ENCODE measurements at regions not wholly inside any gene's neighbourhood (a gene's known extent, or its start where the extent isn't known, plus 50 kb on each side); places are given as distances from the start of the nearest gene placed in this dataset.
"Not testable (repeated sequence)": the region's sequence is repeated elsewhere in the genome, so short reads cannot be mapped to it uniquely, and the experiment has no call there.

DNA sequence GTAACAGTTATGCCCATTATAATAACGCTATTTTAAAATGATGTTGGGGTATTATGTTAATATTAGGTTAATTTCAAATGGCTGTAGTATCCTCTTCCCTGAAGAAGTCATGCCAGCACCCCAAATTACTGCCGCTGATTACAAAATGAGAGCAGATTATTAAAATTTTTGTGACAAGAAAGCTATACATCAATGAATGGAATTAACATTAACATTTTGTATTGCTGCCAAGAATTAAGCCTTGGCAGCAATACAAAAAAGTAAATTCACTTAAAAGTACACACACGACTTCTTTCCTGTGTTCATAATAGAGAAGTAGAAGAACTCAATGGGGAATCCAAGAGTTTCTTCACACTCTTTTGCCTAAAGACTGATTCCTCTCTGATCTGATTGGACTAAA is 482.8 kb downstream of the STIM2 start:
- DNase-seq (ENCODE audit: extremely low read depth, low read depth): no peak

DNA sequence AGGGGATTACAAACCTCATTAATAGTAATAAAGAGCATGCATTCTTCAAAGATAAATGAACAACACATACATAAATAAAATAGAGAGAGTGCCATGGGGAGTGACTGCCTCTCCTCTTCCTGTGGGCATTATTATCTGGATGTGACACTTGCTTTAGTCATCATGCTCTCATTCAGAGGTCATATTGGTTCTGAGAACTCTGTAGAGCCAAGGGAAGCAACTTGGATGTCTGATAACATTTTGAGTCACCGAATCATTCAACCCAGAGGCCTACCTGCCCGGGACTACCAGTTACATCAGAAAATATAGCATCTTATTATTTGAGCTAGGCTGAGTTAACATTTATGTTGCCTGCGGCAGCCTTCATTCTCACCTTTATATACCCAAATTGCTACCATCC is 489.5 kb downstream of the STIM2 start:
- DNase-seq (ENCODE audit: extremely low read depth, low read depth): no peak

DNA sequence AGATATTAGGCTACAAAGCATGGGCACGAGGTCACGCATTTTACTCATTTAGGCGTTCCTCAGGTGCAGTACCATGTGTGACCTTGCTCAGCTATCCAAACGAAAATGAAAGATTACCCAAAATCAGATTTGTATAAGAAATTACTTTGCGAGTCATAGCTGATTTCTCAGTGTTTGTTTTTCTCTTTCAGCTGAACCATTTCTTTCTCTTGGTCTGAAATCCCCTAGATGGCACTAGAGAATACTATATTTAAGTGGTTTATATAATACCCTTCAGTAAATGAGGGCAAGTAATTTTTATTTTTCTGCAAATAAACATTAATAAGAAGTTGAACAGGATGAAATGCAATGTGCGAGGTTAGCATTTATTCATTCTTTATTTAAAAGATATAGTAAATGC is 496.6 kb downstream of the STIM2 start:
- peak; percentile 5 for DNase-seq (ENCODE audit: extremely low read depth, low read depth)

DNA sequence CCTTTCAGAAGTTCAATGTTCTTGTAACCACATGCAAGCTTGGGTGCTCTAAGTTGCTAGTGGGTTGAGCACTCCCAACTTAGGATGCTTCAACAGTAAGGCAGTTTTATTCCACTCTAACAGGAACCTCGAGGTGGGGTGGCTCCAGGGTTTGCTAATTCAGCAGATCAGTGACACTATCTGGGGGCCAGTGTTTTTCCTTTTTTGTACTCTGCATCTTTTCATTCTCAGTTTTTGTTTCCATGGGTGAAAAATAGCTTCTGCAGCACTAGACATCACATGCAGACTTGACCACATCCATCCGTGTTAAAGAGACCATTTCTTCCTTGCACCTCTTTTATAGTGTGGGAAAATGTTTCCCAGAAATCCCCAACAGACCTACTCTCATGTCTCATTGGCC is 497.6 kb downstream of the STIM2 start:
- no peak for DNase-seq (ENCODE audit: extremely low read depth, low read depth)

DNA sequence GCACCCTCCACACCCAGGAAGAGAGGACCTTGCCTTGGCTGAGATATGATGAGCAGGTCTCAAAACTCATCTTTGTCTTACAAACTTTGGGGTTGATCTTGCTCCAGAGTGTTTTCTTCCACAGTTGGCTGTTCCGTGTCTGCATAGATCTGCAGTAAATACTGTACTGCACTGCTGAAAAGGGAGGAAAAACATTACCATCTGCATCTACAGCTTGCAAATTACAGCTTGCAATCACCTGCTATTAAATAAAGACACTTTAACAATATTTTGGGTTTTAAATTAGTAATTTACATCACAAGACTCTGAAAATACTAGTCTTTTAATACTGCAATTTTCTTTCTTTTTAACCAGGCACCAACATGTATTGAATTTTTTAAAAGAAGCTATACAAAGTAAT is 499.5 kb downstream of the STIM2 start:
- DNase-seq (ENCODE audit: extremely low read depth, low read depth): no peak

DNA sequence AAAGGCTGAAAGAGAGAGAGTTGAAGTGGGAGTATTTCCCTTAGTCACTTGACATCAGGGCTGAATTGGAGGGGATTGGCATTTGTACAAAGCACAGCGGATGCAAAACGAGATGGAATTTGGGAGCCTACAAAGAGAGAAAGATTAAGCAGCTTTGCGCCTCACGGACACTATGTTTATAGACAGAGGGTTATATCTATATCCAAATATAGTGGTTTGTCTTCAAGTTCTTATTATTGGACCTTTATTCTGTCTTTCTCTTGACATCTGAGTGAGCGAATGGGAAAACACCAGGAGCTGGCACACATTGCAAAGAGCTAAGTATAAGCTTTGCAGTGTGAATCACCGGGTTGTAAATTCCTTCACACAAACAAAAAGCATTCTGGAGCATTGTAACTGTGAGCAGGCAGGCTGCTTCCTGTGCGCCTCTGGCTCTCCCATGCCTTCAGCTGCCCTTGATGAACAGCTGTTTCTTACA is 500.2 kb downstream of the STIM2 start:
- DNase-seq (ENCODE audit: extremely low read depth, low read depth): no peak

DNA sequence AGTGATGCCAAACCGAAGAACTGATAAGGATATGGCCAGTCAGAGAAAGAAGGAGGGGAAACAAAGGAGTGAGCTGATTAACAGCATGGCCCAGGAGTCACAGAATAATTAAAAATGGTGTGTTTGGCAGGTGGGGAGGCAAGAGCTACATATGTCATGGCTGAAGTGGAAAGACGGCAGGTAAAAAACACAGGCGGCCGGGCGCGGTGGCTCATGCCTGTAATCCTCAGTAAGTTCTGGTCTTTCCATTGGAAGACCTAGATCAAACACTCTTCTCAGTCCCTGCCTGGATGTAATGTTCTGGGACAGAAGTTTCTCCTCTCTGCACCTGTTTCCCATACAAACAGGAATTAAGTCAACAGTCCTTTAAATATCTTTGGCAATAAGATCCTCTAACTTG is 503.9 kb downstream of the STIM2 start:
- DNase-seq (ENCODE audit: extremely low read depth, low read depth): no peak

DNA sequence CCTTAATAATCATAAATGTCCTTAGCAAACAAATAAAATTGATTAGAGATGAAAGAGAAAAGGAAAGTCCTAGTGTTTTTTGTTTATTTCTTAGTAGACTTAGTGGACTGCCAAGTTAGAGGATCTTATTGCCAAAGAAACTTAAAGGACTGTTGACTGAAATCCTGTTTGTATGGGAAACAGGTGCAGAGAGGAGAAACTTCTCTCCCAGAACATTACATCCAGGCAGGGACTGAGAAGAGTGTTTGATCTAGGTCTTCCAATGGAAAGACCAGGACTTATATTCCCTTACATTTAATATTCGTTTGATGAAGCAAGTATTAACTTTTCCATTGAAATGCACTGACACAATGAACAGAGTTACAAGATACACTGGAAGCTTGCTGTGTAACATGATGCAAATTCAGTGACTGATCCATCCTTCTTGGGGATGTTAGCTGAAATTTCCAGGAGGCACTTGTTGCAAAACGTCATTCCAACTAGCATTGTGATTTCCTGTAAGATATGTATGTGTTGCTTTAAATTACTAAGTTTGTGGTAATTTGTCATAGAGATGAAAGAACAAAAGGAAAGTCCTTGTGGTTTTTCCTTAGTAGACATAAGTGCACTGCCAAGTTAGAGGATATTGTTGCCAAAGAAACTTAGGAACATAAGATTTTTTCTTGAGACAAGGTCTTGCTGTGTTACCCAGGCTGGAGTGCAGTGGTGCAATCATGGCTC is 505.6 kb downstream of the STIM2 start:
- no peak for DNase-seq (ENCODE audit: extremely low read depth, low read depth)

DNA sequence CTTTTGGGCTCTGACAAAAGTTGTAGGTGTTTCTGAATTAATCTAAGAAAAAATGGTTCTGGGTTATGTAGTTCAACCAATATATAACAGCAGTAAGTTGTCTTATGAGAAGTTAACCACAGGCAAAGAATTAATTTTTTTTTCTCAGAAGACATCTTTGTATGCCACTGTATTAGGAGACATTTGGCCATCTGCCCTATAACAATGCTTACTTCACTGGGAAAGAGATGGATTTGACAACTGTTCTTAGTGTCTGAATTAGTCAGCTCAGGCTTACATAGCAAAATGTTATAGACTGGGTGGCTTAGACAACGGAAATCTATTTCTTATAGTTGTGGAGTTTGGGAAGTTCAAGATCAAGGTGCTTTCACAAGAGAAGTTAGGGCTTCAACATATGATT is 508.1 kb downstream of the STIM2 start:
- DNase-seq (ENCODE audit: extremely low read depth, low read depth): no peak

DNA sequence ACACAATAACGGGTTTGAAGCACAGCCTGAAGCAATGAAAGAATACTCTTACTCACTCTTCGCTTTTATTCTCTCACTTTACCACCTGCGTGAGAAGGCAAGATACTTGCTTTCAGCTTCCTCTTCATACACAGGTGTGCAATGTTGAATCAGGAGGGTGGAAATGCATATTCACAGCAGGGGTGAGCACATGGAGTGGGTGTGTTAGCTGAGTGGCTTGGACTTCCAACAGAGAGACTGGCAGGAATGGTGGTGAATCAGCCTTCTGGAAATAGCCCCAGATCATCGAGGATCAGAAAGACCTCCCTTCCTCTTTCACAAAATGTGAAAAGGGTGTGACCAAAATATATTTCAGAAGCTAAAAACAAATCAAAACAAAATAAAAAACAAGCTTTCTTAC is 521.2 kb downstream of the STIM2 start:
- no peak for DNase-seq (ENCODE audit: extremely low read depth, low read depth)

DNA sequence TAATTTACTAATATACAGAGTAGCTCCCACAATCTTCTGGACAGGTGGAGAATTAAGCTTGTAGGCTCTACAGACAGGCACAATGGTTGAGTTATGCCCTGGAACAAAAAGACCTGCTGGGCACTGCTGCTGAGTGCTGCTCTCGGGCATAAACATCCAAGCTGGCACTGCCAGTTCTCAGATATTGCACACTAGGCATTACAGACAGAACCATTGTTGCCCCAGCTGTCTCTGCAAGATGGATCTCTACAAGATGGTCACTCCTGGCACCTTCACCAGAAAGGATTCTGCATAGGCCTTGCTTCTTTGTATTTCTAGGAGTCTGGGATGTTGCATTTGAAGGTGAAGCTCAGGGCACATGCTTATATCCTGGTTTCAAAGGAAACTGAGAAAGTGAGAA is 527.1 kb downstream of the STIM2 start:
- no peak for DNase-seq (ENCODE audit: extremely low read depth, low read depth)

DNA sequence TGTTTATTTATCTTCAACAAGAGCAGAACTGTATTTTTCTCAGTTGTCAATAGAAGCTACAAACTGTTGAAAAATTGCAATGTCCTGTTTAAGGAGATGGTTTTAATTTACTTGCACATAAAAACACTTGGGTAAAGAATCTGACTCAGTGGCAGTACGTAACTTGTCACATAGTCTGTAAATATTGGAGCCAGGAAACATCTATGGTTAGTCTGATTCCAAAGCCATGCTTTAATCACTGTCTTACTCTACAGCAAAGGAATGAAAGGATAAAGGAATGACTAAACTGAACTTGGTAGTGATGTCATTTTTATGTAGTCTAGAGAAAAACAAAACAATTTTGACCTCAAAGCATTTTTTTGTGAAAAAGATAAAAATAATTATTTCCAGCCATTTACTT is 537.2 kb downstream of the STIM2 start:
- no peak for DNase-seq (ENCODE audit: extremely low read depth, low read depth)

DNA sequence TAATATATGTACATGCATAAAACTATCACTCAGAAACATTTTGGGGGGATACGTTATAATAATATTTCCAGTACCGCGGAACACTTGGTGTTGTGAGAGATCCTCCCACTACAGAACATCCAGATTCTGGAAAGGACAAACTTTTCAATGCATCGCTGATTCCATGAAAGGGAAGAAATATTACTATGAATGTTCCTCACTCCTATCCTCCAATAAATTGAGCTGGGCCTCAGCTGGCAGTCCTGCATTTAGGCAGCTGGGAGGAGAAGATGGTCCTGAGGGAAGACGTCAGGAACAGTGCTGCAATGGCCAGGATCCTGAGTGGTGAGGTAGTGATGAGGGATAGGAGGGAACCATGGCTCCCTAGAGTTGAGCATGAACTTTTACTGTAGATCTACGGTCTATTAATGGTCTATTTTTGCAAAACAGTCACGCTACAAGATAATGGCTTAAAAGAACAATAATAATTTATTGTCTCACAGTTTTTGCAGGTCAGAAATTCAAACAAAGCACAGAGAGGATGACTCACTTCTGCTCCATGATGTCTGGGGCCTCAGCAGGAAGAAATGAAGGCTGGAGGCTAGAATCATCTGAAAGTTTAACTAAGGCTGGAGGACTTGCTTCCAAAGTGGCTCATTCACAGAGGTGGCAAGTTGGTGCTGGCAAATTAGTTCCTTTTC is 538.1 kb downstream of the STIM2 start:
- no peak for DNase-seq (ENCODE audit: extremely low read depth, low read depth)

DNA sequence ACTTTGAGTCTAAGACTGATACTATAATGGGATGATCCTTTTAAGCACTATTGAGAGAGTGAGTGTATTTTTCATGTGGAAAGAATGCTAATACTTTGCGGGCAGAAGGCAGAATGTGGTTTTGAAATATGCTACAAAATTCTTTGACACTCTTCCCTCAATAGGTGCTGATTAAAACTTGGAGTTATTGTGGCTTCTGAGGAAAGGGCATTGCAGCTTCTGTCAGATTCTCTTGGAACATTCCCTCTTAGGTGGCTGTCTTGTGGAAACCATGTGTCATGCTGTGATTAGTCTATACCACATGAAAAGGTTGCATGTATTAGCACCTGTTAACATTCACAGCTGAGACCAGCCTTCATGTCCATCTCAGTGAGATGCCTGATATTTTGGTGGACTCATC is 547.0 kb downstream of the STIM2 start:
- DNase-seq (ENCODE audit: extremely low read depth, low read depth): no peak

DNA sequence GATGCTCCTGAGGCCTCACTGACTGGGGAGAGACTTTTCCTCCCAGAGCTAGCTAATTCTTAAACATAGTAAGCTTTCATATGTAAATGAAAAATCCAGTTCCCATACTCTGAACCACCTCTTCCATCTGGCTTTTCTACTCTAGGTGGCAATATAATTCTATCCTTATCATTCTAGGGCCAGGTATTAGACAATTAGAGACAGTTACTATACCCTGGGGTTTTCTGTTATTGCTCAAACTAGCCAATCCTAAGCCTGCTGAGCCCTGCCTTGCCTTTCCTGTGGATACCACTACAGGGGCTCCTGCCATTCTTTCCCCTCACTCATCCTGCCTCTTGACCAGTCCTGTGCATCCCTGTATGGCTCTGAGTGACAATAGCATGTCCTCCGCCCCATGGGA is 552.0 kb downstream of the STIM2 start:
- no peak for DNase-seq (ENCODE audit: extremely low read depth, low read depth)

DNA sequence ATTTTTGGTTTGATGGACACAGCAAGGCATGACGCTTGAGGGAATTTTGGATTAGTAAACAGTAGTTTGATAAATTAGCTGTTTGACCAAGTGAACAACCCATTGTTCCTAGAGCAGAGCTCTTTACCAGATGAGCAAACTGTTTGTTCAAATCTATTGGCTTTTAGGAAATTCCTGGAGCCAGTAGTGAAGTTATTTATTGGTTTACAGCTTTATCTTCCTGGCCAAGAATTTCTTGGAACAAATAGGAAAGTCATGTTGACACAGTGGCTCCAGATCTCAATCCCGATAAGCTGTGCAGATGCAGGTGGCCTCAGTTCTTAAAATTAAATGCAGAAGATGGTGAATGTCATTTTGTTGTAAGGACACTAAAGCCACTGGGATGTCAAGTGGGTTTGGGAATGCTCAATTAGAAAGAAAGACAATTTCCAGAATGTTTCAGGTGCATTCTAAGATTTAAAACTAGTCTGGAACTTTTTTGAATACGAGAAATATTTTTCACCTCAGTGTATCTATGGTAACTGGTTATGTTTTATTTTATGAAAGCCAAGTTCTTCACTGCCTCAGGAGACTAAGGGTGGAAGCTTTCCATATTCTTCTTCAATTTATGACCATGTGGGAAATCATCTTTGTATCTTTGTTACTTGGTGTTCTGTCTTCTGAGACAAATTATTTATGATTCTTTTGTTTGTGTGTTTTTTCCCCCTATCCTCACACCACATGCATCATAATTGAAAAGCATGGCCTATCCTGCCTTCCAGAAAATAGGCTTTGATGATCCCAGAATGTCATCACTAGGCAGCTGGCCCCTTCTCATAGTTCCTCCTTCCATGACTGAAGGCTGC is 554.5 kb downstream of the STIM2 start:
- DNase-seq (ENCODE audit: extremely low read depth, low read depth): no peak

DNA sequence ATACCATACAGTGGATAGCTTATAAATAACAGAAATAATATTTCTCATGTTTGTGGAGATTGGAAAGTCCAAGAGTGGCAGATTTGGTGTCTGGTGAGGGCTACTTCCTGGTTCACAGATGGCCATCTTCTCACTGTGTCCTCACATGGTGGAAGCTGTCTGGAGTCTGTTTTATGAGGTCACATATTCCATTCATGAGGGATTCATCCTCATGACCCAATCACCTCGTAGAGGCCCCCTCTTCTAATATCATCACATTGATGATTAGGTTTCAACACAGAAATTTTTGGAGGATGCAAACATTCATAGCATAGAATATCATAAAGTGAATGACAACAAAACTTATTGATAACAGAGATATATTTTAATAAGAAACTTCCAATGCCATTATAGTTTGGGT is 568.0 kb downstream of the STIM2 start:
- DNase-seq (ENCODE audit: extremely low read depth, low read depth): no peak

DNA sequence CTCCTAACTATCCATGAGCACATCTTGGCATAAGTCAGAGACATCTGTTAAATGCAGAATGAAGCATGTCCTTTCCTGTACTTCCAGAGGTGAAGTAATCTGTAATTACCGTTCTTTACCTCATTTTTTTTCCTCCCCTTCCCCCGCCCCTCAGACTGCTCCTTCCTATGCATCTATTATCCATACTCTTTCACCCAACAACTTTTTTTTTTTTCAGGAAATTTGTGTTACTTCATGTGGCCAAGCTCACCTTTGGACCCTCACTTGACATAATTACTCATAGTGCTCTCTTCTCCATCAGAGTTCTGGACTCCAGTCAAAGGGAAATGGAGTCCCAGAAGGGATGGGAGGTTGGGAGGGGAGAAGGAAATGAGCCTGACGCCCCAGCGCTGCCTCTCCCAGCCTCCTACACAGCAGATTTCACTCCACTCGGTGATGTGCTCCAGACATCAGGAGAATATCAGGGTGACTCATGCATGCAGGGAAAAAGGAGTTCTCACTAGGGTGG is 568.8 kb downstream of the STIM2 start:
- no peak for DNase-seq (ENCODE audit: extremely low read depth, low read depth)

DNA sequence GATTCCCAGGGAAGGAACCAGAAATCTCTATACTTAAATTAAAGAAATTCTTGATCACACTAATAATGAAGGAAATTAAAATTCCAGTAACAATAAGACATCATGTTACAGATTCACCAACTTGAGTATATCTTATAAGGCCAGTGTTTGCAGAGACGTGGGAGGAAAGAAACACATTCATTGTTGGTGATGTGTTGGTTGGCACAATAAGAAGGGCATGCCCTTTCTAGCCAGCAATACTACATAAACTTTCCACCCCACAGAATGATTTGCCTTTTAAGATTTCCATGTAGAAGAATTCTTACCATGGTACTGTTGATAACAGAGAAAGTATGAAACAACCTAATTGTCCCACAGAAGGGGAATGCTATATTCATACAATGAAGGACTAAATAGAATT is 581.5 kb downstream of the STIM2 start:
- DNase-seq (ENCODE audit: extremely low read depth, low read depth): no peak

DNA sequence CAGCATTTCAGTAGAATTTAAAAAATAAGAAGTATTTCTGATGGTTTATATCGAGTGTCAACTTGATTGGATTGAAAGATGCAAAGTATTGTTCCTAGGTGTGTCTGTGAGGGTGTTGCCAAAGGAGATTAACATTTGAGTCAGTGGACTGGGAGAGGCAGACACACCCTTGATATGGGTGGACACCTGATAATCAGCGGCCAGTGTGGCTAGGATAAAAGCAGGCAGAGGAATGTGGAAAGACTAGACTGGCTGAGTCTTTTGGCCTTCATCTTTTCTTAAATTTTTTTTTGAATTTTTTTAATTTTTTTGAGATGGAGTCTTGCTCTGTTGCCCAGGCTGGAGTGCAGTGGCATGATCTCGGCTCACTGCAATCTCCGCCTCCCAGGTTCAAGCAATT is 582.0 kb downstream of the STIM2 start:
- not testable (repeated sequence) for DNase-seq (ENCODE audit: extremely low read depth, low read depth)

DNA sequence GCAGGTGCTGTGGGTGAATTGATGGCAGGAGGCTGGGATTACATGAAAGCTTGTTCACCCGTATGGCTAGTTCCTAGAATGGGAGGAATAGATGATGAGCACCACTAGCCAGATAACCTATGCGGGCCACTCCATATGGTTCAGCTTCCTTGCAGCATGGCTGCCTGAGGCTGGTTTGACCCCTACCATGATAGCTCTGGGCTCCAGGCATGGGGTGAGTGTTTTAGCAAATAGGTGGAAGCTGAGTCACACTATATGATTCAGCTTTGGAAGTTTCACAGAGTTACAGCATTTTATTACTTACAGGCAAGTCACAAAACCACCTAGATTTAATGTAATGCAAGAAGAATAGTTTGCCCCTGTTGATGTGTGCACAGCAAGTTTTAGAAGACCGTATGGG is 603.2 kb downstream of the STIM2 start:
- DNase-seq (ENCODE audit: extremely low read depth, low read depth): no peak
